WTC11 (cell line): ENCODE measurements at regions not wholly inside any gene's neighbourhood (a gene's known extent, or its start where the extent isn't known, plus 50 kb on each side); places are given as distances from the start of the nearest gene placed in this dataset.
"Not testable (repeated sequence)": the region's sequence is repeated elsewhere in the genome, so short reads cannot be mapped to it uniquely, and the experiment has no call there.

Experiments used
- ATAC-seq: fragments of 200-7000 bp; cut with Tn5 transposase; 2 replicates; pipeline ENCODE4 v1.10.0; 2021; ENCODE audit warnings: mild to moderate bottlenecking, moderate library complexity
- CTCF ChIA-PET: fragments of 300-600 bp; sonication (Branson Sonifier 250); formaldehyde crosslinking; loops from one replicate; lab custom pipeline; 2021; ENCODE audit warnings: antibody characterized with exemption; lab: Charles Lee
- POLR2A ChIA-PET: fragments of 350-600 bp; sonication (Branson Sonifier 250); formaldehyde crosslinking; loops from one replicate; lab custom pipeline; 2021; ENCODE audit warnings: antibody characterized with exemption; lab: Charles Lee
- DNase-seq: peaks from one replicate; pipeline ENCODE4 v3.0.0; 2021; ENCODE audit warnings: low spot score
- H3K27ac Mint-ChIP-seq: 2 replicates; pipeline ENCODE4 v1.8.0; 2021; ENCODE audit warnings: mixed read lengths
- H3K27me3 Mint-ChIP-seq: 2 replicates; pipeline ENCODE4 v1.8.0; 2021; ENCODE audit warnings: low read depth, mild to moderate bottlenecking, moderate library complexity, mixed read lengths
- H3K36me3 Mint-ChIP-seq: 2 replicates; pipeline ENCODE4 v1.8.0; 2021; ENCODE audit warnings: mixed read lengths
- H3K4me1 Mint-ChIP-seq: 2 replicates; pipeline ENCODE4 v1.8.0; 2022; ENCODE audit warnings: mixed read lengths
- H3K4me3 Mint-ChIP-seq: 2 replicates; pipeline ENCODE4 v1.8.0; 2021; ENCODE audit warnings: mild to moderate bottlenecking, moderate library complexity, mixed read lengths
- H3K9me3 Mint-ChIP-seq: 2 replicates; pipeline ENCODE4 v1.8.0; 2021; ENCODE audit warnings: mixed read lengths
- ATF2 ChIP-seq: sonication (generic); formaldehyde crosslinking; IDR thresholded peaks from 2 replicates; pipeline ENCODE4 v1.8.1; 2022; ENCODE audit warnings: low read depth, missing genetic modification reagents, borderline replicate concordance
- ESRRA ChIP-seq: sonication (generic); formaldehyde crosslinking; IDR thresholded peaks from 2 replicates; pipeline ENCODE4 v1.8.1; 2022; ENCODE audit warnings: mild to moderate bottlenecking, missing genetic modification reagents, borderline replicate concordance
- FOXP1 ChIP-seq: sonication (generic); formaldehyde crosslinking; IDR thresholded peaks from 2 replicates; pipeline ENCODE4 v1.8.0; 2022; ENCODE audit warnings: missing genetic modification reagents, mild to moderate bottlenecking, moderate library complexity, borderline replicate concordance
- MXD4 ChIP-seq: fragments of 250-450 bp; sonication (Bioruptor Pico); IDR thresholded peaks from 2 replicates; pipeline ENCODE4 v1.8.0; 2021; ENCODE audit warnings: mild to moderate bottlenecking, moderate library complexity, borderline replicate concordance
- NR1H2 ChIP-seq: sonication (generic); formaldehyde crosslinking; IDR thresholded peaks from 2 replicates; pipeline ENCODE4 v1.9.0; 2021; ENCODE audit warnings: mild to moderate bottlenecking, moderate library complexity, missing genetic modification reagents
- OVOL2 ChIP-seq: fragments of 250-450 bp; sonication (Bioruptor Pico); IDR thresholded peaks from 2 replicates; pipeline ENCODE4 v1.9.0; 2021; ENCODE audit warnings: mild to moderate bottlenecking, borderline replicate concordance
- SMAD3 ChIP-seq: sonication (generic); formaldehyde crosslinking; IDR thresholded peaks from 2 replicates; pipeline ENCODE4 v1.8.0; 2022; ENCODE audit warnings: missing genetic modification reagents, mild to moderate bottlenecking, borderline replicate concordance
- SP1 ChIP-seq: sonication (generic); formaldehyde crosslinking; conservative IDR thresholded peaks from 2 replicates; pipeline ENCODE4 v1.8.1; 2022; ENCODE audit warnings: missing genetic modification reagents
- TCF7 ChIP-seq: sonication (generic); formaldehyde crosslinking; IDR thresholded peaks from 2 replicates; pipeline ENCODE4 v1.8.0; 2022; ENCODE audit warnings: mild to moderate bottlenecking, low read depth, missing genetic modification reagents, moderate library complexity
- USF1 ChIP-seq: sonication (generic); formaldehyde crosslinking; IDR thresholded peaks from 2 replicates; pipeline ENCODE4 v1.8.0; 2022; ENCODE audit warnings: mild to moderate bottlenecking, missing genetic modification reagents
- ZNF219 ChIP-seq: sonication (generic); formaldehyde crosslinking; IDR thresholded peaks from 2 replicates; pipeline ENCODE4 v1.8.0; 2023; ENCODE audit warnings: missing genetic modification reagents, mild to moderate bottlenecking, borderline replicate concordance
- ZNF232 ChIP-seq: sonication (generic); formaldehyde crosslinking; IDR thresholded peaks from 2 replicates; pipeline ENCODE4 v1.8.0; 2022; ENCODE audit warnings: mild to moderate bottlenecking, missing genetic modification reagents
- ZNF671 ChIP-seq: fragments of 250-450 bp; sonication (Bioruptor Pico); IDR thresholded peaks from 2 replicates; pipeline ENCODE4 v1.8.0; 2021; ENCODE audit warnings: mild to moderate bottlenecking
- TF ChIP-seq, protein P1 (sequence below): sonication (generic); formaldehyde crosslinking; IDR thresholded peaks from 2 replicates; pipeline ENCODE4 v1.8.0; 2022; ENCODE audit warnings: missing genetic modification reagents
- TF ChIP-seq, protein P2 (sequence below): fragments of 200-600 bp; IDR thresholded peaks from 2 replicates; pipeline ENCODE4 v1.8.0; 2022; ENCODE audit warnings: antibody characterized with exemption

DNA sequence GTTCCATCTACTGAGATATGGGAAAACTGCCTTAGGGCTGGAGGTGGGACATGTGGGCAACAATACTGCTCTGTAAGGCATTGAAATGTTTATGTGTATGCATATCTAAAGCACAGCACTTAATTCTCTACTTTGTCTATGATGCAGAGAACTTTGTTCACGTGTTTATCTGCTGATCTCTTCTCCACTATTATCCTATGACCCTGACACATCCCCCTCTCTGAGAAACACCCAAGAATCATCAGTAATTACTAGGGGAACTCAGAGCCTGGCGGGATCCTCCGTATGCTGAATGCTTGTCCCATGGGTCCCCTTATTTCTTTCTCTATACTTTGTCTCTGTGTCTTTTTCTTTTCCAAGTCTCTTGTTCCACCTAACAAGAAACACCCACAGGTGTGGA lies 63.8 kb downstream of the OR4A15 start:
- POLR2A ChIA-PET, H3K4me1 Mint-ChIP-seq, CTCF ChIA-PET, DNase-seq, H3K4me3 Mint-ChIP-seq, ATAC-seq, H3K27ac Mint-ChIP-seq, H3K27me3 Mint-ChIP-seq: not testable (repeated sequence)
- H3K36me3 Mint-ChIP-seq: peaks cover 64% of the 10 kb centered on the region
- H3K9me3 Mint-ChIP-seq: peaks cover 82% of the 10 kb centered on the region

GRCh38 chr11:55457641-55458040 lies 89.9 kb downstream of the OR4A15 start:
- DNase-seq (no peak), ATAC-seq (no peak)
- Mint-ChIP-seq H3K4me1 (no peaks in the 10 kb centered on the region), H3K27ac (no peak overlapping the region), H3K9me3 (peaks cover 60% of the 10 kb centered on the region), H3K36me3 (peaks cover 53% of the 10 kb centered on the region), H3K27me3 (peaks cover 6% of the 10 kb centered on the region; the same call in 1 of the 2 replicates), H3K4me3 (no peak overlapping the region)
- ChIA-PET CTCF (no interaction called here), POLR2A (no interaction called here)
- no peak for TF ChIP-seq ZNF219 (CRISPR knock-in tag)
- TF ChIP-seq MXD4 (CRISPR knock-in tag): no peak
- TF ChIP-seq USF1 (CRISPR knock-in tag): no peak
- TF ChIP-seq FOXP1 (CRISPR knock-in tag): no peak
- TF ChIP-seq ZNF232 (CRISPR knock-in tag): no peak

DNA sequence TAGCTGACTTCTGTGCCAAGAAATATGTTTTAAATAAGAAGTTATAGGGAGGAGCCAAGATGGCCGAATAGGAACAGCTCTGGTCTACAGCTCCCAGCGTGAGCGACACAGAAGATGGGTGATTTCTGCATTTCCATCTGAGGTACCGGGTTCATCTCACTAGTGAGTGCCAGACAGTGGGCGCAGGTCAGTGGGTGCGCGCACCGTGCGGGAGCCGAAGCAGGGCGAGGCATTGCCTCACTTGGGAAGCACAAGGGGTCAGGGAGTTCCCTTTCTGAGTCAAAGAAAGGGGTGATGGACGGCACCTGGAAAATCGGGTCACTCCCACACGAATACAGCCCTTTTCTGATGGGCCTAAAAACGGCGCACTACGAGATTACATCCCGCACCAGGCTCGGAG lies 92.1 kb downstream of the OR4A15 start:
- POLR2A ChIA-PET, H3K27me3 Mint-ChIP-seq, H3K4me1 Mint-ChIP-seq, DNase-seq, ATAC-seq, CTCF ChIA-PET, H3K4me3 Mint-ChIP-seq, H3K27ac Mint-ChIP-seq: not testable (repeated sequence)
- H3K36me3 Mint-ChIP-seq: peaks cover 45% of the 10 kb centered on the region
- H3K9me3 Mint-ChIP-seq: peaks cover 49% of the 10 kb centered on the region

DNA sequence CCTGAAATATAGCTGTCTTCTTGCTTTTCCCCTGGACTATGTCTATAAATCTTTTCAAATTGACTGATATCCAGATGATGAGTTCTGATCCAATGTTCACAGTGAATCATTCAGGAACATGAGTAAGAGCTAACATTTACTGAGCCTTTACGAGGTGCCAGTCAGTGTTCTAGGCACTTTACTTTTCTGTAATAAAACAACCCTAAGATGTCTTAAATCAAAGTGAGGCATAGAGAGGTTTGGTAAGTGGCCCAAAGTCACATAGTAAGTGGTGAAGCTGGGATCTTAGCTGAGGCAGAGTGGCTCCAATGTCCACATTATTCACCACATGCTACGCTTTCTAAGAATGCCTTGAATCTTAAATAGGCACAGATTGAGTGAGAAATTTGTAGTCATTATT lies 79.9 kb upstream of the OR4C15 start:
- no peak for ATAC-seq
- H3K27me3 Mint-ChIP-seq: no peaks in the 10 kb centered on the region

More for the DNA sequence above, 79.9 kb upstream of the OR4C15 start:
- no peak overlapping the region for H3K4me3 Mint-ChIP-seq
- peaks cover 56% of the 10 kb centered on the region for H3K36me3 Mint-ChIP-seq
- no peaks in the 10 kb centered on the region for H3K4me1 Mint-ChIP-seq
- TF ChIP-seq NR1H2: no peak
- TF ChIP-seq TCF7 (CRISPR knock-in tag): no peak
- TF ChIP-seq, protein P1, sequence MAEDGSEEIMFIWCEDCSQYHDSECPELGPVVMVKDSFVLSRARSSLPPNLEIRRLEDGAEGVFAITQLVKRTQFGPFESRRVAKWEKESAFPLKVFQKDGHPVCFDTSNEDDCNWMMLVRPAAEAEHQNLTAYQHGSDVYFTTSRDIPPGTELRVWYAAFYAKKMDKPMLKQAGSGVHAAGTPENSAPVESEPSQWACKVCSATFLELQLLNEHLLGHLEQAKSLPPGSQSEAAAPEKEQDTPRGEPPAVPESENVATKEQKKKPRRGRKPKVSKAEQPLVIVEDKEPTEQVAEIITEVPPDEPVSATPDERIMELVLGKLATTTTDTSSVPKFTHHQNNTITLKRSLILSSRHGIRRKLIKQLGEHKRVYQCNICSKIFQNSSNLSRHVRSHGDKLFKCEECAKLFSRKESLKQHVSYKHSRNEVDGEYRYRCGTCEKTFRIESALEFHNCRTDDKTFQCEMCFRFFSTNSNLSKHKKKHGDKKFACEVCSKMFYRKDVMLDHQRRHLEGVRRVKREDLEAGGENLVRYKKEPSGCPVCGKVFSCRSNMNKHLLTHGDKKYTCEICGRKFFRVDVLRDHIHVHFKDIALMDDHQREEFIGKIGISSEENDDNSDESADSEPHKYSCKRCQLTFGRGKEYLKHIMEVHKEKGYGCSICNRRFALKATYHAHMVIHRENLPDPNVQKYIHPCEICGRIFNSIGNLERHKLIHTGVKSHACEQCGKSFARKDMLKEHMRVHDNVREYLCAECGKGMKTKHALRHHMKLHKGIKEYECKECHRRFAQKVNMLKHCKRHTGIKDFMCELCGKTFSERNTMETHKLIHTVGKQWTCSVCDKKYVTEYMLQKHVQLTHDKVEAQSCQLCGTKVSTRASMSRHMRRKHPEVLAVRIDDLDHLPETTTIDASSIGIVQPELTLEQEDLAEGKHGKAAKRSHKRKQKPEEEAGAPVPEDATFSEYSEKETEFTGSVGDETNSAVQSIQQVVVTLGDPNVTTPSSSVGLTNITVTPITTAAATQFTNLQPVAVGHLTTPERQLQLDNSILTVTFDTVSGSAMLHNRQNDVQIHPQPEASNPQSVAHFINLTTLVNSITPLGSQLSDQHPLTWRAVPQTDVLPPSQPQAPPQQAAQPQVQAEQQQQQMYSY (CRISPR knock-in tag): no peak
- TF ChIP-seq SP1: no peak
- no peak for TF ChIP-seq ZNF671
- no peak for TF ChIP-seq SMAD3 (CRISPR knock-in tag)
- no peak for TF ChIP-seq ATF2 (CRISPR knock-in tag)
- TF ChIP-seq, protein P2, sequence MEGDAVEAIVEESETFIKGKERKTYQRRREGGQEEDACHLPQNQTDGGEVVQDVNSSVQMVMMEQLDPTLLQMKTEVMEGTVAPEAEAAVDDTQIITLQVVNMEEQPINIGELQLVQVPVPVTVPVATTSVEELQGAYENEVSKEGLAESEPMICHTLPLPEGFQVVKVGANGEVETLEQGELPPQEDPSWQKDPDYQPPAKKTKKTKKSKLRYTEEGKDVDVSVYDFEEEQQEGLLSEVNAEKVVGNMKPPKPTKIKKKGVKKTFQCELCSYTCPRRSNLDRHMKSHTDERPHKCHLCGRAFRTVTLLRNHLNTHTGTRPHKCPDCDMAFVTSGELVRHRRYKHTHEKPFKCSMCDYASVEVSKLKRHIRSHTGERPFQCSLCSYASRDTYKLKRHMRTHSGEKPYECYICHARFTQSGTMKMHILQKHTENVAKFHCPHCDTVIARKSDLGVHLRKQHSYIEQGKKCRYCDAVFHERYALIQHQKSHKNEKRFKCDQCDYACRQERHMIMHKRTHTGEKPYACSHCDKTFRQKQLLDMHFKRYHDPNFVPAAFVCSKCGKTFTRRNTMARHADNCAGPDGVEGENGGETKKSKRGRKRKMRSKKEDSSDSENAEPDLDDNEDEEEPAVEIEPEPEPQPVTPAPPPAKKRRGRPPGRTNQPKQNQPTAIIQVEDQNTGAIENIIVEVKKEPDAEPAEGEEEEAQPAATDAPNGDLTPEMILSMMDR: no peak
- TF ChIP-seq OVOL2 (CRISPR knock-in tag): no peak
- TF ChIP-seq ESRRA: no peak
- peaks cover 73% of the 10 kb centered on the region for H3K9me3 Mint-ChIP-seq
- DNase-seq: no peak
- H3K27ac Mint-ChIP-seq: no peak overlapping the region
- ChIA-PET CTCF (no interaction called here), POLR2A (no interaction called here)
